ENCODE measurements at regions not wholly inside any gene's neighbourhood (a gene's known extent, or its start where the extent isn't known, plus 50 kb on each side); places are given as distances from the start of the nearest gene placed in this dataset.
A peak's percentile ranks its signal among the peaks of the same experiment; 100 is the strongest.
"Not testable (repeated sequence)": the region's sequence is repeated elsewhere in the genome, so short reads cannot be mapped to it uniquely, and the experiment has no call there.

GRCh38 chr4:20046931-20047677 lies 204.6 kb upstream of the SLIT2 start:
- no peak for DNase-seq

DNA sequence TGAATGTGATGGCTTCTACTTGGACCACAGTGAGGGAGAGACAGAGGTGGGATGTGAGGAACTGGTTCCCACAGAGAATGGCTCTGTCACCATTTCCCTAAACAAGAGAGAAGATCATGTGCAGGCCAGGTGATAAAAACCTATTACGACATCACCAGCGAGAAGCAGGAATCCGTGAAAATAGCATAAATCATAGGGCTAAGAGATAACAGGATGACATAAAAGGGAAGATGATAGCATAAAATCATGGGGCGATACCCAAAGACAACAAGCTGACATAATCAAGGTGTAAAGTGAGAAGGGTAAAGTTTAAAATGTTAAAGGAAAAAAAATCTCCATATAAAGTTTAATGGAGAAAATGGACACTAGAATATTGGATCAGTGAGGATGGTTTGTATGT lies 205.5 kb upstream of the SLIT2 start:
- DNase-seq, result no peak

DNA sequence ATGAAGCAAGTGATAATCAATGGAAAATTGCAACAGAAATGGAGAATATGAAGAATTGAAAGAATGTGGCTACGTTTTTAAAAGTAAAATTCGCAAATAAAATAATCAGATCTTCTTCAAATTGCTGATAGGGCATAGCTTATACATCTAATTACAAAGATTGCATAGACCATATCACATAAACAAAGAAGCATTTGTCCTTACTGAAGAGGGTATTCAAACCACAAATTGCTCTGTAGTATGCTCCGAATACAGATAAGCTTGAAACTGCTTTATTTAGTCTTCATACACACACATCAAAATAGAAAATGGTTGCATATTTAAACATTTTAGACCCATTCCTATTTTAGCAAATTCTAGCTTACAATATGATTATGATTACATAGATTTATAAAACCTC lies 206.7 kb upstream of the SLIT2 start:
- DNase-seq, result no peak

DNA sequence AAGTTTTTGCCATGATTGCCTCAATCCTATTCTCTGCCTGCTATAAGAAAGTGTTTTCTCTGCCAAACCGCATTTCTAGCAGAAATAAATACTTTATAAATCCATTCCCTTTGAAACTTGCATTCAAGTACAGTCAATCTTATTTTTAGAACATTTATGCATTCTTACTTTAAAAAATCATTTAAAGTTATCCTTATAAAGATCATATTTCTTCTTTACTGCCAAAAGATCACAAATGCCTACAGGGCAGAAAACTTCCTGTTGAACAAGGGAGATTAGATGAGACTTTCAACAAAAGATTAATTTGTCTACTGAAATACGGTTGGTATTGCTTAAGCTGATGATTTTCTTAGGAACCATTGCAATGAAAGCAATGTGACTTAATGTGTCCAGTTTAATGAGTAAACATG lies 207.2 kb upstream of the SLIT2 start:
- DNase-seq, result no peak

DNA sequence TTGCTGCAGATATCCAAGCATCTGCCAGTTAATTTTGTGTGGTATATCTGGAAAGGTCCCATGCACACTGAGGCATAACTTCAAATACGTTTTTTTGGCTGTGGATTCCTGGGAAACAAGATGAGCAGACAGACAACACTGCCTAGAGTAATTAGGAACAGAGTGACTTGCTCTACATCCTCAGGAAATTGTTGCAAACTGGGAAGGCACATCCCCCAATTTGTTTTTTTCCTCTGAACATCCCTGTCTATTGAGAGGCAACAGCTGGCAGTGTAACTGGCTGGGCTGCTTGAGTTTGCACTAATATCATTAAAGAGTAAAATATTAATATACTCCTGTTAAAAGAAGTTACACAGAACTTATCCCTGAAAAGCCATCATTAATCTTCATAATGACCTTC lies 207.7 kb upstream of the SLIT2 start:
- no peak for DNase-seq

DNA sequence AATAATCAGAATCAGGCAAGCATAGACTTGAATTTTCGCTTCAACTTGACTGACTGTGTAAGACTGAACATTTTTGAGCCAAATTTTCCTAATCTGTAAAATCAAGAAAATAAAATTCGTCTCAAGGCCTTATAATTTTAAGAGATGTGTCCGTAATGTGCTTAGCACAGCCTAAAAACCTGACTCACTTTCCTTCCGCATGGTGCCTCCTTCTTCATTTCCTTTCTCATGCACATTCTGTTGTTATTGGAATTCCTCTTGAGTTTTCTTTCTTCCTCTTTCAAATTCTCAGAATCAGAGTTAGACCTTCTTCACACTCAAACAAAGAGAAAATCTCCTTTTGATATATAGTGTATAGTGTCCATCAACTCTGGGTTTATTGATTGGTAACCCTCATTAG lies 208.9 kb upstream of the SLIT2 start:
- DNase-seq, result no peak

DNA sequence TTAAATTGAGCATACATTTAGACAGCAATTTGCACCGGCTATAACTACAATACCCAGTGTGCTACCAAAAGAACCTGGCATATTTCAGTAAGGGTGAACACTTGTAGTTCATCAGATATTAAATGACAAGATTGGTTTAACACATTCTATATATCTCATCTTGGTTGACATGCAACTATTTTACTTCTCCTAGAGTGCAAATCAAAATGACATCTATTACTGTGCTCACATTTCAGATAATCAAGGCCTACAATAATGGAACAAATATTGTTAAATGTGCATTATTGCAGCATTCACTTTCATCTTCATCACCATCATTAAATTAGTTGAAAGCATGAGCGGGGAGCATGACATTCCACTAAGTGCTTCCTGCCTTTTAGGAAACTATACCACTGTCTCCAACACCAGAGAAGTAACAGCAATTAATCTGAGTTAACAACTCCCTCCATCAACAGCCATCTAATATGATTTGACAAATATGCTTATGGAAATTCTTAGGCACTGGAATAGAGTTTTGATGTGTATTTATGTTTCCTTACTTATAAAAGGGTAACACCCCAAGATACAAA lies 209.8 kb upstream of the SLIT2 start:
- DNase-seq, result no peak

DNA sequence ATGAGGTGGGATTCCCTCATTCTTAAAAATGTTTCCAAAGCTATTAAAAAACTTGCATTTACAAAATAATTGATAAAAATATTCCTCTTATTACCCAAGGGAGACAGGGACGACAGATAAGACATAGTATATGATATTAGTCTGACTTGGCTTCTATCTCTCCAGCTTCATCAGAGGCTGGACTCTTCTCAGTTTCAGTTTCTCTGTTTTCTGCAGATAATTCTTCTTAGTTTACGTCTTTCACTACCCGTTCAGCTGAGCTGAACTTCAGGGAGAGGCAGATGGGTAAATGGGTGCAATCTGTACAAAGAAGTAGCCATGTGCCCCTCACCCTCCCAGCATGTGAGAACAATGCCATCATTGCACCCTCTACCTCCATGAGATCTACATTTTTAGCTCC lies 214.0 kb upstream of the SLIT2 start:
- DNase-seq, result no peak

GRCh38 chr4:20030108-20030507 lies 221.6 kb upstream of the SLIT2 start:
- DNase-seq, result no peak

- no peak for DNase-seq
Observed at GRCh38 chr4:20028645-20029044, 223.1 kb upstream of the SLIT2 start.

- no peak for DNase-seq
Observed at GRCh38 chr4:20026456-20026855, 225.2 kb upstream of the SLIT2 start.

GRCh38 chr4:20022471-20022870 lies 229.2 kb upstream of the SLIT2 start:
- no peak for DNase-seq

DNA sequence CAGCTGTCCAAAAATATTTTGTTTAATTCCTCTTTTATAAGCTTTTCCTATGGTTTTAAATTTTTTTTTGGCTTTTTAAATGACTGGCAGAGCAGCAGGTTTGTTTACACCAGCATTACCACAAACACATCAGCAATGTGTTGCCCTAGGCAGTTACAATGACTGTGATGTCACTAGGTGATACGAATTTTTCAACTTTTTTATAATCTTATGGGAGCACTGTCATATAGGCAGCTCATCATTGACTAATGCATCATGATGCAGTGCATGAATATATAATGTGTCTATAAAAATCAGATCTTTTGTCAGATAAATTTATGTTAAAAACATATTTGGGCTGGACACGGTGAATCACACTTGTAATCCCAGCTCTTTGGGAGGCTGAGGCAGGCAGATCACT lies 231.6 kb upstream of the SLIT2 start:
- DNase-seq, result no peak

DNA sequence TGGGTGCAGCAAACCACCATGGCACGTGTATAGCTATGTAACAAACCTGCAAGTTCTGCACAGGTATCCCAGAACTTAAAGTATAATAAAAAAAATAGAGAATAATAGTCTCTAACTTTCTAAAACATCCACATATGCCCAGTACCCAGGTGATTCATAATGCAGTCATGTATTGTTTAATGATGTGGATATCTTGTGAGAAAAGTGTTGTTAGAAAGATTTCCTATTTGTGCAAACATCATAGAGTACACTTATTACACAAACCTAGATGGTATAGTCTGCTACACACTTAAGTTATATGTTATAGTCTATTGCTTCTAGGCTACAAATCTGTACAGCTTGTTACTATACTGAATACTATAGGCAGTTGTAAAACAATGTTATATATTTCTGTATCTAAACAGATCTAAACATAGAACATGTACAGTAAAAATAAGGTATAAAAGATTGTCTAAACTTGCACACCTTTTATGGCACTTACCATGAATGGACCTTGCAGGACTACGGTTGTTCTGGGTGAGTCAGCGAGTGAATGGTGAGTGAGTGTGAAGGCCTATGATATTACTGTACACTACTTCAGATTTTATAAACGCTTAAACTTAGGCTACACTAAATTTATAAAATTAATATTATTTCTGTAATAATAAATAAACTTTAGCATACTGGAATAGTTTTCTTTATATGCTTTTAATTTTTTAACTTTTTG lies 232.2 kb upstream of the SLIT2 start:
- no peak for DNase-seq

GRCh38 chr4:20017777-20018115 lies 234.0 kb upstream of the SLIT2 start:
- no peak for DNase-seq

GRCh38 chr4:20017070-20017776 lies 234.5 kb upstream of the SLIT2 start:
- DNase-seq, result no peak

GRCh38 chr4:20015636-20016224 lies 236.0 kb upstream of the SLIT2 start:
- DNase-seq, result peak; percentile 3

GRCh38 chr4:20003836-20004558 lies 247.7 kb upstream of the SLIT2 start:
- not testable (repeated sequence) for DNase-seq

- no peak for DNase-seq
Observed at GRCh38 chr4:19999775-20000414, 251.8 kb upstream of the SLIT2 start.

DNA sequence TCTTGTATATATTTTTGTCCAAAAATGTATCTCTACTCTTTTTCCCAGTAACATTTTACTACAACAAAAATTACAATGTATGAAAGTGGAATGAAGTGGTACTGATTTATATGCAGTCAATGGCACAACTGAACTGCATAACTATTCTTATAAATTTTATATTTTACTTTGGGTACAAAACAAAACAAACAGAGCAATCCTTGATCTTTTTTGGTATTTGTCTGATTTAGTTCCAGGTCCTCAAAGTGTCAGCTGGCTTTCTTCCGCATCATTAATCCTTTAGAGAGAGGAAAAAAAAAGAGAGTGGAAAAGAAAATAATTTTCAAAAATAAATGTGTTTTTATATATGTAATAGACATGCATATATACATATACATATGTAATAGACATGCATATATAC lies 252.4 kb upstream of the SLIT2 start:
- no peak for DNase-seq

DNA sequence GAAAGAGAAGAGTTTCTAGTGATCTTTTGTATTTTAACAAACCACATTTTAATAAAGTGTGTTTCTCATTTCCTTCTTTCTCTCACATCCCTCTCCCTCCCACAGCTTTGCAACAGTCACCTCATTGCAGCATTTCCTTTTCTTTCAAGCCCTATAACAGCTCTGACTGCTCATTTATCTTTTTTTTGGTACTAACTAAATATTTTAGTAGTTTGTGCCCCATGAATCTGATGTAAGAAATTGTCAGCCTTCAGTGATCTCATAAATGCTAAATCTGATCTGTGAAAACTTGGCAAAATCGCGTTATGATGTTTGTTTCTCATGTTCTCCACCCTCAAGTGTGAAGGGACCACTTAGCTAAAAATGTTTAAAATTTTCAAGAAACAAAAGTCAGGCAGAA lies 258.5 kb upstream of the SLIT2 start:
- DNase-seq, result no peak

- DNase-seq, result no peak
Observed at GRCh38 chr4:19992471-19993093, 259.1 kb upstream of the SLIT2 start.

Measured in NCI-H510A treated with DMSO at 0.1 percent for 48 hours (cell line).